WI38 (cell line): ENCODE measurements at regions not wholly inside any gene's neighbourhood (a gene's known extent, or its start where the extent isn't known, plus 50 kb on each side); places are given as distances from the start of the nearest gene placed in this dataset.

Experiments used
- H3K4me3 ChIP-seq: 2 replicates; pipeline ENCODE4 v1.5.1; 2011; ENCODE audit warnings: low read depth, mild to moderate bottlenecking, control low read depth, low read length
- CTCF ChIP-seq: IDR thresholded peaks from 2 replicates; pipeline ENCODE4 v1.5.1; 2012; ENCODE audit warnings: low read depth, mild to moderate bottlenecking, control low read depth, low read length

DNA sequence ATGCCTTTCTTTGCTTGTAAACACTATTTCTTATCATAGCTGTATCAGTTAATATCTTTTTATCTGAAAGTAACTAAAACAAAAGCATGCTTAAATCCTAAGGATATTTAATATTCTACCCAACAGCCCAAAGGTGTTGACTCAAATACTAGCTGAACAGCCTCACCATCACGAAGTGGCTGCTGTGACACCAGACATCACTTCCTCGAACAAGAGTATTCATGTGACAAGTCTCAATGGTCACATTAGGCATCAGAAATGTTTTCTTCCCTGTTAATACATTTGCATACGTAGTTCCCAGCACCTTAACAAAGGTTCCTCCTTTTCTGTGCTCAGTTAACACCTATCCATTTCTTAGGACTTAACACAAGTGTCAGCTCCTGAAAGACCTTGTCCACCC lies 193.8 kb upstream of the DYNLRB2 start:
- no peak overlapping the region for H3K4me3 ChIP-seq

GRCh38 chr16:80346111-80346632 lies 194.6 kb upstream of the DYNLRB2 start:
- no peak overlapping the region for H3K4me3 ChIP-seq
- no peak for TF ChIP-seq CTCF

More for the DNA sequence above, 193.8 kb upstream of the DYNLRB2 start:
- TF ChIP-seq CTCF: no peak

GRCh38 chr16:80345701-80346100 lies 195.1 kb upstream of the DYNLRB2 start:
- H3K4me3 ChIP-seq: no peak overlapping the region
- no peak for TF ChIP-seq CTCF

- no peak for TF ChIP-seq CTCF
- no peak overlapping the region for H3K4me3 ChIP-seq
Measured at GRCh38 chr16:80344570-80344969, 196.2 kb upstream of the DYNLRB2 start.

- TF ChIP-seq CTCF: no peak
- no peak overlapping the region for H3K4me3 ChIP-seq
Measured at GRCh38 chr16:80341263-80341662, 199.5 kb upstream of the DYNLRB2 start.

DNA sequence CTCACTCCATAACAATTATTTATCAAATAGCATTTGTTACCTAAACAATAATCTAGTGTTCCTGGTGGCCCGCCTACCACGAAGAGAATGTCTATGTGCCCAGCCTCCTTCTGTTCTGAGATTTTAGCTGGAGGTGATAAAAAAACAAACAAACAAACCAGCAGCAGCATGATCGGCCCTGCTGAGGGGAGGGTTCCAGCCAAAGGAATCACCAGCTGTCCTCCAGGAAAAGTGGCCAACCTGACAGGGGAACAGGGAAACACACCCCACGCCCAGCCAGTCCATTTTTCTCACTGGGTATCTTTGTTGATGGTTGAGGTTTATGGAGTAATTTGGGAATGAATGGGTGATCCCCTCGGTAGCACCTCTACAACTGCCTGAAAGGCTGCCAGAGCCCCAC lies 203.0 kb upstream of the DYNLRB2 start:
- H3K4me3 ChIP-seq: no peak overlapping the region
- TF ChIP-seq CTCF: no peak

GRCh38 chr16:80330803-80331202 lies 210.0 kb upstream of the DYNLRB2 start:
- H3K4me3 ChIP-seq: no peak overlapping the region
- no peak for TF ChIP-seq CTCF
